ENCODE measurements at regions not wholly inside any gene's neighbourhood (a gene's known extent, or its start where the extent isn't known, plus 50 kb on each side); places are given as distances from the start of the nearest gene placed in this dataset.

DNA sequence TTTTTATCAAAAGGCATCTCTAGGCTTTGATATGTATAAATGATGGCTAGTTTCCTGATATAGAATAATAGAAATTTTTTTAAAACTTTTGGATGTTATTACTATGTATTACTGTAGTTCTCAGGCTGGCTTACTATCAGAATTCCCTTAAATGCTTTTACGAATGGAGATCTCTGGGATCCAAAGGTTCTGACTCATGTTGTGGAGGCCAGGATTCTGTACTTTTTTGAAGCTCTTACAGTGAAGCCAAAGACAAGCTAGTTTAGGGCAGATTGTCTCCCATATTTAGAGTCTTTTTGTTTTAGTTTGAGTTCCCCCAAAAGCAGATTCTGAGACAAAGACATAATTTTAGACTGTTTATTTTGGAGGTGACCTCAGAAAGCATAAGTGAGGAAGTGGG lies 265.9 kb upstream of the SESN3 start:
- no peak for FAIRE-seq
- WGBS, 2 donors = 79 to 89% methylated on average over 1 of the region's 1 CpG

DNA sequence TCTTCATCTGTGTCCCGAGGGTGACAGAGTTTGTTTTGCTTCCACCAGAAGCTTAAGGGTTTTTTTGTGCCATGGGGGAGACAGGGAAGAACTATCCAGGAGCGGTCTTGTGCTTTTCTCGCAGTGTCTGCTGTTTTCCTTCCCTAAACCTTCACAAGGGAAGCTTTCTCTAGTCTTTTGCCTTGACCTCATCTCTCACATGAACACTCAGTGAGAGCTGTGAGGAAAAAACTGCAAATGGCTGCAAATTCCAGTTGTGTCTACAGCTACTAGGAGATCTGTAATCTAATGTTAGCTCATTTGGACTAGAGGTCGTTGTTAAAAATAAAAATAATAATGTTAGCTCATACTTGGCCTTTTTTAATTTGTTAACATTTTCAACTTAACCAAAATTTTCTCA lies 264.7 kb upstream of the SESN3 start:
- no peak for ATAC-seq
- Histone ChIP-seq H3K36me3 (no peaks in the 10 kb centered on the region), H3K4me1 (no peaks in the 10 kb centered on the region), H3K27me3 (no peaks in the 10 kb centered on the region), H3K9me3 (peaks cover 0 to 5% (median 0%) of the 10 kb centered on the region in 4 donors), H3K4me3 (no peak overlapping the region), H3K27ac (no peak overlapping the region)
- intact Hi-C loops (cut with DNase I) = no loop called here
- TF ChIP-seq, protein P1, sequence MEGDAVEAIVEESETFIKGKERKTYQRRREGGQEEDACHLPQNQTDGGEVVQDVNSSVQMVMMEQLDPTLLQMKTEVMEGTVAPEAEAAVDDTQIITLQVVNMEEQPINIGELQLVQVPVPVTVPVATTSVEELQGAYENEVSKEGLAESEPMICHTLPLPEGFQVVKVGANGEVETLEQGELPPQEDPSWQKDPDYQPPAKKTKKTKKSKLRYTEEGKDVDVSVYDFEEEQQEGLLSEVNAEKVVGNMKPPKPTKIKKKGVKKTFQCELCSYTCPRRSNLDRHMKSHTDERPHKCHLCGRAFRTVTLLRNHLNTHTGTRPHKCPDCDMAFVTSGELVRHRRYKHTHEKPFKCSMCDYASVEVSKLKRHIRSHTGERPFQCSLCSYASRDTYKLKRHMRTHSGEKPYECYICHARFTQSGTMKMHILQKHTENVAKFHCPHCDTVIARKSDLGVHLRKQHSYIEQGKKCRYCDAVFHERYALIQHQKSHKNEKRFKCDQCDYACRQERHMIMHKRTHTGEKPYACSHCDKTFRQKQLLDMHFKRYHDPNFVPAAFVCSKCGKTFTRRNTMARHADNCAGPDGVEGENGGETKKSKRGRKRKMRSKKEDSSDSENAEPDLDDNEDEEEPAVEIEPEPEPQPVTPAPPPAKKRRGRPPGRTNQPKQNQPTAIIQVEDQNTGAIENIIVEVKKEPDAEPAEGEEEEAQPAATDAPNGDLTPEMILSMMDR (IDR thresholded peaks at IDR 0.05) = no peak
- no peak for DNase-seq
- 59 to 67% methylated on average over 4 of the region's 4 CpGs for WGBS, 2 donors
- no peak for FAIRE-seq

More for the DNA sequence above, 265.9 kb upstream of the SESN3 start:
- Histone ChIP-seq H3K4me1 (no peaks in the 10 kb centered on the region), H3K4me3 (no peak overlapping the region), H3K9me3 (peaks cover 0 to 5% (median 0%) of the 10 kb centered on the region in 4 donors), H3K36me3 (no peaks in the 10 kb centered on the region), H3K27ac (no peak overlapping the region), H3K27me3 (no peaks in the 10 kb centered on the region)
- no peak for DNase-seq
- intact Hi-C loops (cut with DNase I) = no loop called here
- TF ChIP-seq, protein P1 (IDR thresholded peaks at IDR 0.05) = no peak
- no peak for ATAC-seq

DNA sequence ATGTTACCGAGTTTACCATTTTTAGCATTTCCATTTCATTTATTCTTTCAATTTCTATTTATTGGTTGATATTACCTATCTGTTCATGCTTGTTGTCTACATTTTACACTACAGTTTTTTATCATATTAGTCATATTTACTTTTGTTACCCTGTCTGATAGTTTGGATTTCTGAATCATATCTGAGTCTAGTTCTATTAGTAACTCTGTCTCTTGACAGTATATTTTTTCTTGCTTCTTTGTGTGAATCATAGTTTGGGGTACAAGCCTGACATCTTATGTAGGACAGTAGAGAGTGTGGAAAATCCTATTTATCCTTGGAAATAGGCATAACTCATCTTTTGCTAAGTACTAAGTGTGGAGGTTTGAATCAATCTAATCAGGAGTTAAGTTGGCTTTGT lies 263.9 kb upstream of the SESN3 start:
- H3K27ac ChIP-seq = no peak overlapping the region
- 92 to 100% methylated on average over 1 of the region's 1 CpG for WGBS, 2 donors
- TF ChIP-seq, protein P1 (IDR thresholded peaks at IDR 0.05) = no peak
- no peaks in the 10 kb centered on the region for H3K4me1 ChIP-seq
- ATAC-seq (no peak), FAIRE-seq (no peak), DNase-seq (no peak)
- no peaks in the 10 kb centered on the region for H3K27me3 ChIP-seq
- peaks cover 0 to 5% (median 0%) of the 10 kb centered on the region in 4 donors for H3K9me3 ChIP-seq
- H3K36me3 ChIP-seq = no peaks in the 10 kb centered on the region
- H3K4me3 ChIP-seq = no peak overlapping the region
- intact Hi-C loops (cut with DNase I) = no loop called here

- H3K27me3 ChIP-seq = no peaks in the 10 kb centered on the region
- H3K4me3 ChIP-seq = no peak overlapping the region
- TF ChIP-seq, protein P1 (IDR thresholded peaks at IDR 0.05) = no peak
- no peak overlapping the region for H3K27ac ChIP-seq
- DNase-seq = no peak
- no peaks in the 10 kb centered on the region for H3K36me3 ChIP-seq
- 90 to 94% methylated on average over 4 of the region's 4 CpGs for WGBS, 2 donors
- intact Hi-C loops (cut with DNase I) = no loop called here
- no peaks in the 10 kb centered on the region for H3K4me1 ChIP-seq
- peaks cover 0 to 5% (median 0%) of the 10 kb centered on the region in 4 donors for H3K9me3 ChIP-seq
- FAIRE-seq = no peak
- no peak for ATAC-seq
Observed at GRCh38 chr11:95494167-95494566, 263.2 kb upstream of the SESN3 start.

GRCh38 chr11:95490625-95491024 lies 259.6 kb upstream of the SESN3 start:
- ATAC-seq (no peak), FAIRE-seq (no peak), DNase-seq (no peak)
- H3K4me1 ChIP-seq = no peaks in the 10 kb centered on the region
- H3K27me3 ChIP-seq = no peaks in the 10 kb centered on the region
- 36 to 46% methylated on average over 1 of the region's 1 CpG for WGBS, 2 donors
- H3K36me3 ChIP-seq = no peaks in the 10 kb centered on the region
- peaks cover 0 to 5% (median 0%) of the 10 kb centered on the region in 4 donors for H3K9me3 ChIP-seq
- H3K4me3 ChIP-seq = no peak overlapping the region
- intact Hi-C loops (cut with DNase I) = no loop called here
- TF ChIP-seq, protein P1 (IDR thresholded peaks at IDR 0.05) = no peak
- H3K27ac ChIP-seq = no peak overlapping the region

All from pancreas (tissue), 10 donors.